Left ventricle myocardium inferior (tissue), 1 donor: ENCODE measurements at regions not wholly inside any gene's neighbourhood (a gene's known extent, or its start where the extent isn't known, plus 50 kb on each side); places are given as distances from the start of the nearest gene placed in this dataset.
"Not testable (repeated sequence)": the region's sequence is repeated elsewhere in the genome, so short reads cannot be mapped to it uniquely, and the experiment has no call there.

Experiments
- DNase-seq: peaks from one replicate; pipeline ENCODE4 v3.0.0-alpha.2; 2020
- H3K27ac ChIP-seq: fragments of 200-600 bp; replicated peaks from 2 replicates; pipeline ENCODE4 v1.8.0; 2021
- H3K27me3 ChIP-seq: fragments of 200-600 bp; 2 replicates; pipeline ENCODE4 v1.8.0; 2021; ENCODE audit warnings: low read depth
- H3K36me3 ChIP-seq: fragments of 200-600 bp; 2 replicates; pipeline ENCODE4 v1.8.0; 2021
- H3K4me1 ChIP-seq: fragments of 200-600 bp; 2 replicates; pipeline ENCODE4 v1.8.0; 2021
- H3K4me3 ChIP-seq: fragments of 200-600 bp; 2 replicates; pipeline ENCODE4 v1.8.0; 2021; ENCODE audit warnings: mild to moderate bottlenecking, moderate library complexity
- H3K9me3 ChIP-seq: fragments of 200-600 bp; replicated peaks from 2 replicates; pipeline ENCODE4 v1.8.0; 2021
- CTCF ChIP-seq: fragments of 200-600 bp; IDR thresholded peaks from 2 replicates; pipeline ENCODE4 v1.8.0; 2021; ENCODE audit warnings: antibody characterized with exemption, mild to moderate bottlenecking, borderline replicate concordance
- intact Hi-C: fragments of 100-400 bp; cut with micrococcal nuclease; formaldehyde crosslinking; loops from one replicate; pipeline ENCODE4 v1.11.0; 2022
- donor health status: DM: no; HTN: yes; CAD: no; lungs with severe emphysema.

- Histone ChIP-seq H3K36me3 (no peaks in the 10 kb centered on the region), H3K4me3 (no peak overlapping the region), H3K27me3 (no peaks in the 10 kb centered on the region), H3K4me1 (no peaks in the 10 kb centered on the region), H3K27ac (no peak overlapping the region), H3K9me3 (peaks cover 36% of the 10 kb centered on the region)
- intact Hi-C loops: no loop called here
- DNase-seq: no peak
- TF ChIP-seq CTCF: no peak
These were observed 1851.7 kb downstream of the PCDH9 start for GRCh38 chr13:65378484-65378883.

- H3K9me3 ChIP-seq: no peaks in the 10 kb centered on the region
- no peak overlapping the region for H3K27ac ChIP-seq
- TF ChIP-seq CTCF: no peak
- intact Hi-C loops: no loop called here
- no peaks in the 10 kb centered on the region for H3K27me3 ChIP-seq
- no peak for DNase-seq
- no peaks in the 10 kb centered on the region for H3K4me1 ChIP-seq
- no peak overlapping the region for H3K4me3 ChIP-seq
- H3K36me3 ChIP-seq: no peaks in the 10 kb centered on the region
These were observed 1861.3 kb downstream of the PCDH9 start for GRCh38 chr13:65368832-65369231.

GRCh38 chr13:65353951-65354350, 1876.2 kb downstream of the PCDH9 start:
- intact Hi-C loops: no loop called here
- no peak overlapping the region for H3K27ac ChIP-seq
- H3K36me3 ChIP-seq: no peaks in the 10 kb centered on the region
- no peaks in the 10 kb centered on the region for H3K27me3 ChIP-seq
- DNase-seq: no peak
- H3K4me1 ChIP-seq: no peaks in the 10 kb centered on the region
- TF ChIP-seq CTCF: no peak
- no peak overlapping the region for H3K4me3 ChIP-seq
- H3K9me3 ChIP-seq: peaks cover 30% of the 10 kb centered on the region

- peaks cover 28% of the 10 kb centered on the region for H3K9me3 ChIP-seq
- intact Hi-C loops, H3K4me1 ChIP-seq: not testable (repeated sequence)
These were observed 1877.0 kb downstream of the PCDH9 start for GRCh38 chr13:65353150-65353549.

GRCh38 chr13:65347420-65348030, 1882.6 kb downstream of the PCDH9 start:
- no peaks in the 10 kb centered on the region for H3K36me3 ChIP-seq
- H3K9me3 ChIP-seq: peaks cover 24% of the 10 kb centered on the region
- no peak overlapping the region for H3K27ac ChIP-seq
- no peak for DNase-seq
- no peak overlapping the region for H3K4me3 ChIP-seq
- no peak for TF ChIP-seq CTCF
- intact Hi-C loops: no loop called here
- no peaks in the 10 kb centered on the region for H3K27me3 ChIP-seq
- H3K4me1 ChIP-seq: no peaks in the 10 kb centered on the region

More at GRCh38 chr13:65353150-65353549, 1877.0 kb downstream of the PCDH9 start:
- not testable (repeated sequence) for DNase-seq, H3K27ac ChIP-seq, H3K36me3 ChIP-seq, H3K27me3 ChIP-seq, H3K4me3 ChIP-seq

- intact Hi-C loops: no loop called here
- H3K4me3 ChIP-seq: no peak overlapping the region
- H3K27me3 ChIP-seq: no peaks in the 10 kb centered on the region
- TF ChIP-seq CTCF: no peak
- no peaks in the 10 kb centered on the region for H3K36me3 ChIP-seq
- H3K4me1 ChIP-seq: no peaks in the 10 kb centered on the region
- no peak for DNase-seq
- H3K27ac ChIP-seq: no peak overlapping the region
- peaks cover 19% of the 10 kb centered on the region for H3K9me3 ChIP-seq
These were observed 1886.1 kb downstream of the PCDH9 start for GRCh38 chr13:65343898-65344663.
